Mucosa of rectum (tissue), 2 donors: ENCODE measurements at regions not wholly inside any gene's neighbourhood (a gene's known extent, or its start where the extent isn't known, plus 50 kb on each side); places are given as distances from the start of the nearest gene placed in this dataset.

Experiments used
- H3K27ac ChIP-seq, 2 donors: one replicate each; pipeline ENCODE4 v1.7.0; 2013; ENCODE audit warnings: inconsistent platforms in 2 of 2, low read depth in 2 of 2, low read length in 2 of 2
- H3K27me3 ChIP-seq, 2 donors: one replicate each; pipeline ENCODE4 v1.7.0; 2013; ENCODE audit warnings: low read length in 2 of 2; ENCODE audit not compliant: control insufficient read depth in 2 of 2, insufficient read depth in 2 of 2
- H3K36me3 ChIP-seq, 2 donors: one replicate each; pipeline ENCODE4 v1.7.0; 2013; ENCODE audit warnings: low read length in 2 of 2; ENCODE audit not compliant: control insufficient read depth in 2 of 2, insufficient read depth in 2 of 2
- H3K4me1 ChIP-seq, 2 donors: one replicate each; pipeline ENCODE4 v1.7.0; 2013; ENCODE audit warnings: low read length in 2 of 2, mild to moderate bottlenecking in 1 of 2; ENCODE audit not compliant: control insufficient read depth in 2 of 2, insufficient read depth in 2 of 2
- H3K4me3 ChIP-seq, 2 donors: one replicate each; pipeline ENCODE4 v1.7.0; 2013; ENCODE audit warnings: low read length in 2 of 2
- H3K9ac ChIP-seq, 2 donors: one replicate each; pipeline ENCODE4 v1.7.0; 2013; ENCODE audit warnings: low read length in 2 of 2, low read depth in 1 of 2, mild to moderate bottlenecking in 1 of 2
- H3K9me3 ChIP-seq, 2 donors: one replicate each; pipeline ENCODE4 v1.7.0; 2013; ENCODE audit warnings: low read length in 2 of 2; ENCODE audit not compliant: control insufficient read depth in 2 of 2
- donor health status: healthy.
- donor health status: Normal muscosa, but diverticular disease.

DNA sequence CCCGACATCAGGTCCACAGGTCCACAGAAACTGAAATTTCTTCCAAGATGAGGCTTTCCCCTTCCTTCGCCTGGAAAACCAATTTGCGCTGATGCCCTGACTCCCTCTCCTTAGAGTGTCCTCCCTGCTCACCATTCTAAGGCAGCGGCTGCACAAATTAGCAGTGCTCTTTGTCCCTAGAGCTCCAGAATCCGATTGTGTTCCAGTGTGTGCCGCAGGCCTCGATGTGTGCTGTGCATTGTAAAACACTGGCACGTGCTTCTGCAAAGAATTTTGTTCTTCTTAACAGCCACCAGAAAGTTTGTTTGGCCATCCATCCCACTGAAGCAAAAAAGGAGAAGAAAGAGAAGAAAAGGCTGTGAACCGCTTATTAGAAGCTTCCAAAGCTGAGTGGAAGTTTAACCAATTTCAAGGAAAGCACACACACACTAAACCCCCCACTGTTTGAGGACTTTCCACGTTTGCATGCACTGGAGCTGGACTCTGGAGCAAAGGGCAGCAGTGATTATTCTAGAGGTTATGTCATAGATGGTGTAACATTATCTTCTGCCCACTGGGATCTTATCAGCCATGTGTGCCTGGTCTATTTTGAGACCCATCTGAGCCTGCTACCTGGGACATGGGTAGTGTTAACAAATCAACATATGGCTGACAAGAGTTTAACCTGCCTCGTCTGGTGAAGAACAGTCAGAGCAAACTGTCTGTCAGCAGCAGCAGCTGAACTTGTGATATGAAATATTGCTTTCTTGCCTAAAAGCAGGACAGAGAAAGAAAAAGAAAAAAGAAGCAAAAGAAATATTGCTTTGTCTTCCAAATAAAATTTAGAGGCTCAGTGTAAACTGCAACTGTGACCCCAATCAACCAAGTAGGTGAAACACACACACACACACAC, 64.9 kb upstream of the RREB1 start:
- Histone ChIP-seq H3K9ac (no peak overlapping the region), H3K4me1 (peaks cover 3 to 7% of the 10 kb centered on the region in 2 donors), H3K27ac (peak overlapping the region in 1 of 2 donors; percentile 5), H3K27me3 (no peaks in the 10 kb centered on the region), H3K36me3 (no peaks in the 10 kb centered on the region), H3K4me3 (no peak overlapping the region), H3K9me3 (no peaks in the 10 kb centered on the region)

DNA sequence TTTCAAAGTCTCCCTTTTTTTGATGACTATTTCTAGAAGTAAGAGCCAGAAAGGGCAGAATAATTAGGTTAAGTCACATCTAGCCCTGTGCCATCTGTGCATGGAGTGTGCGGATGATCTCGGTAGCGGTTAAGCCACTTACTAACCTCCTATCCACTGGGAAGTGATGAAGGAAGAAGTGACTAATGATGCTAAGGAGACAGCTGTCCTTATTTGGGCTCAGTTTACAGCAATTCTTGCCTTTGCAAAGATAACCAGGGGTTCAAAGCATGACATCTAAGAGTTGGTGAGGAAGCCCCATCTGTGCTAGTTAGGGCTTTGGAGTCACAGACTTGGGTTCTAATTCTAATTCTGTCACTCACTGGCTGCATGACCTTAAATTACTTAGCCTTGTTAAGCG, 62.4 kb upstream of the RREB1 start:
- no peak overlapping the region for H3K4me3 ChIP-seq
- peaks cover 3 to 12% of the 10 kb centered on the region in 2 donors for H3K4me1 ChIP-seq
- no peaks in the 10 kb centered on the region for H3K27me3 ChIP-seq
- H3K9ac ChIP-seq: no peak overlapping the region
- H3K27ac ChIP-seq: no peak overlapping the region
- H3K9me3 ChIP-seq: no peaks in the 10 kb centered on the region
- H3K36me3 ChIP-seq: no peaks in the 10 kb centered on the region

DNA sequence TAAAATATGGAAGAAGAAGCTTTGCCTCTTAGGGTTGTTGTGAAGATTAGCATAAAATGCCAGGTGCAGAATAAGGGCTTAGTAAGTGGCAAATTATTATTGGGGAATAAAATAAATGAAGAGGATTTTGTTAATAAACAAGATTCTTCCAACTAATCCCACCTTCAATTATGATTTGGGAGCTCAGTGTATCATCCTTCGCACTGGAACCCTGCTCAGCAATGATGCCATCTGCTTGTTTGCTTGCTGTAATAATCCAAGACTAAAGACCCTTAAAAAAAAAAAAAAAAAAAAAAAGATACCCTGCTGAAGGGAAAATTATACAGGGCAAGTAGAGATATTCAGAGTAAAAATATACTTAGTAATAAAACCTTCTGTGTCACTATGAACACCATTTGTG, 62.0 kb upstream of the RREB1 start:
- H3K9ac ChIP-seq: no peak overlapping the region
- no peak overlapping the region for H3K4me3 ChIP-seq
- no peaks in the 10 kb centered on the region for H3K27me3 ChIP-seq
- H3K36me3 ChIP-seq: no peaks in the 10 kb centered on the region
- H3K4me1 ChIP-seq: peaks cover 3 to 13% of the 10 kb centered on the region in 2 donors
- no peak overlapping the region for H3K27ac ChIP-seq
- no peaks in the 10 kb centered on the region for H3K9me3 ChIP-seq

DNA sequence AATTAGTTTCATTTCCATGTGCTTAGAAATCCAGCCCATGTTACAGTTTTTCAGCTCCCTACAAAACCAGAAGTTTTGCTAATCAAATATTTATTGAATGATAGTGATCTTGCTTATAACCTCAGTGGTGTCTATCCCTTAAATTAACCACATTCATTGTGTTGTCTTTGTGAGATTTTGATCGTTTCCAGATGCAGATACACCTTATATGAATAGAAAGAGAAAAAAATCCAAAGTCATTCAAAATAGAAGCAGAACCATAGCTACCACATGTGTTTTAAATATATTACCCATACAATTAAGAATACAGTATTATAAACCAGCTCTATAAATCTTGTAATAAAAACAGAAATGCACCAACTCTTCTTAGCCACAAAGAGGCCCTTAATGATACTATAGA, 60.6 kb upstream of the RREB1 start:
- no peak overlapping the region for H3K9ac ChIP-seq
- H3K27me3 ChIP-seq: no peaks in the 10 kb centered on the region
- no peak overlapping the region for H3K4me3 ChIP-seq
- H3K27ac ChIP-seq: no peak overlapping the region
- no peaks in the 10 kb centered on the region for H3K36me3 ChIP-seq
- no peaks in the 10 kb centered on the region for H3K9me3 ChIP-seq
- H3K4me1 ChIP-seq: peaks cover 9 to 16% of the 10 kb centered on the region in 2 donors

DNA sequence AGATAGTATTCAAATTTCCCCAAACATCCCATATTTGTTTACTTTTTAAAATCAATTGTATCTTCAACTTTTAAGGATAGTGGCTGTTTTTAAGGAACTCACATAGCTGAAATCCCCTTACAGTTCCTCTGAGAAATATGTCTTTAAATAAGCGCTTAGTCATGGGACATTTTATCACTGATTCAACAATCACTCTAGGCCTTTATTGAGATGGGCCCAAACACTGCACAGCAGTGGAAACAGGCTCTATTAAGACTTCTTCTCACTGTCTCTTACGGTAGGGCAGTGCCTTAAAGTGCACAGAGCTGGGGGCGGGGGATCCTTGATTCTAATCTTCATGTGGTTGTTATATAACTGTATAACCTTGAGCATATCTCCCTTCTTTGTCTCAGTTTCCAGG, 59.8 kb upstream of the RREB1 start:
- no peaks in the 10 kb centered on the region for H3K27me3 ChIP-seq
- no peak overlapping the region for H3K9ac ChIP-seq
- H3K4me1 ChIP-seq: peaks cover 10 to 14% of the 10 kb centered on the region in 2 donors
- H3K36me3 ChIP-seq: no peaks in the 10 kb centered on the region
- H3K27ac ChIP-seq: no peak overlapping the region
- H3K4me3 ChIP-seq: no peak overlapping the region
- no peaks in the 10 kb centered on the region for H3K9me3 ChIP-seq

DNA sequence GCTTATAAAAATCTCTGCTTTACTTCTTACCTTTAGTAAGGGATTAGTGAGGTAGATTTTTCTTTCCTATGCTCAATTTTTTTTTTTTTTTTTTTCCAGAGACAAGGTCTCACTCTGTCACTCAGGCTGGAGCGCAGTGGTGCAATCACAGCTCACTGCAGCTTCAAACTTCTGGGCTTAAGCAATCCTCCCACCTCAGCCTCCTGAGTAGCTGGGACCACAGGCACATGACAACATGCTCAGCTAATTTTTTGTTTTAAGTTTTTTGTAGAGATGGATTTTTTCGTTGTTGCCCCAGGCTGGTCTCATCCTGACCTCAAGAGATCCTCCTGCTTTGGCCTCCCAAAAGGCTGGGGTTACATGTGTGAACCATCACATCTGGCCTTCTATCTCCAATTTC, 58.9 kb upstream of the RREB1 start:
- Histone ChIP-seq H3K9ac (no peak overlapping the region), H3K4me3 (no peak overlapping the region), H3K27me3 (no peaks in the 10 kb centered on the region), H3K27ac (no peak overlapping the region), H3K36me3 (no peaks in the 10 kb centered on the region), H3K4me1 (peaks cover 13 to 19% of the 10 kb centered on the region in 2 donors), H3K9me3 (no peaks in the 10 kb centered on the region)

DNA sequence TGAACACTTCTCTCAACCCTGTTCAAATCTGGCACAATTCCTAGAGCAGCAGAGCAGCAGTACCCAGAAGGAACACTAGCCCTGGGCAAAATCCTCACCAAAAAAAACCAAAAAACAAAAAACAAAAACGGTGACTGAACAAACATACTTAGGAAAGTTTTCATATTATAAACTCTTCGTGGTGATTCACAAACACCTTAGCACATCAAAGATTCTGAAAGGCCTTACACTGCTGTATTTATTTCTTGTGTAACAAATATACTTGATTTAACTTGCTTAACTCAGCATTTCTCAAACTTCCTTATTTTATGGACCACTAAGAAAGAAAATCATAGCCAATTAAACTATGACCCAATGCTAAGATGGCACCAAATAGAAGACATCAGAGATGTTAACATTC, 57.8 kb upstream of the RREB1 start:
- Histone ChIP-seq H3K27me3 (no peaks in the 10 kb centered on the region), H3K36me3 (no peaks in the 10 kb centered on the region), H3K9me3 (no peaks in the 10 kb centered on the region), H3K4me1 (peaks cover 13 to 19% of the 10 kb centered on the region in 2 donors), H3K27ac (peak overlapping the region; percentile 97), H3K9ac (peak overlapping the region in 1 of 2 donors; percentile 26), H3K4me3 (no peak overlapping the region)

DNA sequence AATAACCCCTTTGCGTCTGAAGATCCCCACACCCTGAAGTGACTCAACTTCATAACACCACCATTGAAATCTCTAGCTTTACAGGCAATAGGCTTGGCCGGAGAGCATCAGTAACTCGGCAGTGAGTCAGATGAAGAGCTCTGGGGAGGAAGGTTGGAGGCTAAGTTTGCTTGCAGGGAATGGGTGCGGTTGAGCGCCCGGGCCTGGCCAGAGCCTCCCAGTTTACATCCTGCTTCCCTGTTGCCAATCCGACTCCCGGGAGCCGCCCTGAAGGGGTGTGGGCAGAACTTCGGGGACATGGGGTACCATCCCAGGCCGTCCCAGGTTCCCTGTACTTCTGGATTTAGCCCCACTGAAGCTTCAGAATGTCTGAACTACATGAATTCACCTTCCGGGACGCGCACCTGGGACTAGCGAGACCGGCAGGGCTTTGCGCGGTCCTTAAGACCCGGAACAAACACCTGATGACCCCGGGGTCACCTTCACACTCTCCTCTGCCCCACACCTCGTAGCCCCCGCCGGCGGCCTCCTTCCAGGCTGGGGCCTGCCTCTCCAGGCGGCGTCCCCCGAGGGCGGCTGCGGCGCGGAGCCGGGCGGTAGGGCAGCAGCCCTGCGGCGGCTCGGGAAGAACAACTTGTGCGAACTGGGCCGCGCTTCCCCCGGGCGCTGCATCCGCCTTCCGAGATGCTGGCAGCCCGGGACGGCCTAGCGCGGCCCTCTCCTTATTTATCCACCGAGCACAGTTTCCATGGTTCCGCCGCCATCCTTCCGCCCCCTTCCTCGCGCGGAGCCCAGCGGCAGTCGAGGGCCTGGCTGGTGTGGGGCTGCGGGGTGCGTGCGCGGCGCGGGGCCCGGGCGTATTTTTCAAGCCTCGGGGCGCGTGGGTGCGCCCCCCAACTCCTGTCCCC, 56.6 kb upstream of the RREB1 start:
- peak overlapping the region; percentile 97 for H3K27ac ChIP-seq
- no peaks in the 10 kb centered on the region for H3K36me3 ChIP-seq
- peak overlapping the region; percentile 89 to 92 for H3K9ac ChIP-seq

DNA sequence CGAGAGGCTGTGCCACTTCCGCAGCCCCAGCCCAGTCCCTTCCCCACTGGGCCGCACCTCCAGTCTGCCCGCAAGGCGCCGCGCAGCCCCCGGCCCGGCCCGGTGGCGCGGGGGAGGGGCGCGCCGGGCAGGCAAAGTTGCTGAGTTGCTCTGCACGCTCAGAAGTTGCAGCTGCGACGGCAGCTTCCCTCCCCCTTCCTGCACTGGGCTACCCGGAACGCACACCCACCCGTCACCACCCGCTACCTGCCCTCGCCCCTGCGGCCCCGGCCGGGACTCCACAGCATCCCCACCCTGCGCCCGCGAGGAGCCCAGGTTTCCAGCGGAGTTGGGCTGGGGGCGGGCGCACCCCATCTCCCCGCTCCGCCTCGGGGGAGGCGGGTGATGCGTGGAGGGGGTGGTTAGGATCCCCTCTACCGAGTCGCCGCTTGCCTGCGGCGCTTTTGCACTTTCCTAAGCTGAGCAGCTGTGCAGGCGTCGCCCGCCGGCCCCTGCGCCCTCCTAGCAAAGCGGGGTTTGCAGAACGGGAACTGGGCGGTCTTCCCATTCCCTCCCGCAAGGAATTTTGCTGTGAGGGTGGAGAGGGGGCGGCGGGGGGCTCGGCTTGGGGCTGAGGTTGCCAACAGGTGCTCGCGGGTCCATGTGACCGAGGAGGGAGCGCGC, 55.9 kb upstream of the RREB1 start:
- Histone ChIP-seq H3K4me1 (peaks cover 13 to 19% of the 10 kb centered on the region in 2 donors), H3K27ac (peak overlapping the region; percentile 97)

More for the DNA sequence above, 56.6 kb upstream of the RREB1 start:
- Histone ChIP-seq H3K9me3 (no peaks in the 10 kb centered on the region), H3K27me3 (no peaks in the 10 kb centered on the region), H3K4me3 (peak overlapping the region; percentile 76 to 78), H3K4me1 (peaks cover 13 to 19% of the 10 kb centered on the region in 2 donors)

More for the DNA sequence above, 55.9 kb upstream of the RREB1 start:
- Histone ChIP-seq H3K36me3 (no peaks in the 10 kb centered on the region), H3K9me3 (no peaks in the 10 kb centered on the region), H3K4me3 (peak overlapping the region; percentile 76 to 78), H3K27me3 (no peaks in the 10 kb centered on the region), H3K9ac (peak overlapping the region; percentile 89 to 92)
